Urothelium cell line (cell line): ENCODE measurements at regions not wholly inside any gene's neighbourhood (a gene's known extent, or its start where the extent isn't known, plus 50 kb on each side); places are given as distances from the start of the nearest gene placed in this dataset.

Source experiments
- DNase-seq: peaks from one replicate; pipeline ENCODE4 v3.0.0; 2011; ENCODE audit warnings: low spot score, mixed read lengths
- FAIRE-seq: peaks from 2 replicates; lab custom pipeline; 2011; peaks lifted over from hg19 to GRCh38; lab: Jason Lieb, UNC

DNA sequence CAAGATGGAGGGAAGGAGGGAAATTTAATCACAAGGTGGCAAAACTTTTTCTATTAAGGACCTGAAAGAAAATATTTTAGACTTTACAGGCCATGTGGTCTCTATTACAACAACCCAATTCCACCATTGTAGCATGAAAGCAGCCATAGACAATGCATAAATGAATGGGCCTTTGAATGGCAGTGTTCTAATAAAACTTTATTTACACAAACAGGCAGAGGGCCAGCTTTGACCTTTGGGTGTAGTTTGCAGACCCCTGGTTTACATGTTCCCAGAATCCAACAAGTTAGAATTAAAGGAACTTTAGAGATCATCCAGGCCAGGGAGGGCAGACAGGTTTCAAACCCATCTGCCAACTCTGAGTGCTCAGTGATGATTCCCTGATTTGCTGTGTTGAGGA is 95.2 kb downstream of the BANF2 start:
- FAIRE-seq (no peak), DNase-seq (no peak)

DNA sequence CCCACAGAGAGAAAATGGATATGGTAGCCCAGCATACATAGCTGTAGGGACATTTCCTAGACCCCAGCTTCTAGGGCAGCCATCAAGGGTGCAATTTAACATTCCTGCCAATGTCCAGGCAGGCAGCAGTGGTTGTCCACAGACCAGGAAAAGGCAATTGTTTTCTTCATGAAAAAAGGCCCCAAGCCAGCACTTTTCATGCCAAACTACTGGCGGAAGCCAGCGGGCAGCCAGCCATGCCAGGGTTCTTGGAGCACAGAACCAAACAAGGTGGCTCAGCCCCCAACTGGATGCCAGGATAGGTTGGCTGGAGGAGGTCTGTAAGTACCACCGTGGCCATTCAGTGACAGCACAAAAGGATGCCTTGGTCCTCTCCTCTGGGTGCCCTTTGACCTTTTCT is 94.6 kb downstream of the BANF2 start:
- no peak for DNase-seq
- FAIRE-seq = no peak

DNA sequence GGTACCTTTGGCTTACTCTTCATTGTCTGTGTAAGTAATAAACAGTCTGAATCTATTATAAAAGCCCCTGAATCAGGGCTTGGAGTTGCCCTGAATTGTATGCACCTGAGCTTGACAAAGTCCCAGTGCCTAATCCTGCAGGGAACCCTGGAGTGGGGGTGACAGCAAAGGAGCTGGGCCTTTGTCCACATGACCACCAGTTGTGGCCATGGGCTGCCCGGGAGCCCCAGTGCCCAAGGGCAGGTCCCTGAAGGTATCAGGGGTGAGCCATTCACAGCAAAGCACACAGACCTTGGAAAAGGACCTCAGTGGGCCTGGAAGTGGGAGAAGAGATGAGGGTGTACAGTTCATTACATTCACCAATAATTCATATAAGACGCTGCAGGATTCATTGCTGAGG is 94.2 kb downstream of the BANF2 start:
- no peak for DNase-seq
- no peak for FAIRE-seq

DNA sequence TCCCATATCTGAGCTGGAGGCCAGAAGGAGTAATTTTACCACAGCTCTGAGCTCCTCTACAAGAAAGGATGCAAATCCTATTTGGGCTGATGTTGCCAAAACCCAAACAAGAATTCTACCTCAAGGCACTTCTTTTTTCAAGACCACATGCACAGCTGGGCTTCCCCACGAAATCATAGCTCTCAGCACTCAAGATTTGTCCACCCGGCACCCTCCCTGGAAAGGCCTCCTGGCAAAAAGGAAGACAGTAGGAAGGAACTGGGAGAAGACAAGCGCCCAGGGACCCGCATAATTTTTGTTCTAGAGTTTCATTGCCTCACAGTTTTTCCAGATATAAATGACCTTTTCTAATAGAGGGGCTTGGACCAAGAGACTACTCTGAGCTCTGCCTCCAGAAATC is 90.5 kb downstream of the BANF2 start:
- no peak for FAIRE-seq

DNA sequence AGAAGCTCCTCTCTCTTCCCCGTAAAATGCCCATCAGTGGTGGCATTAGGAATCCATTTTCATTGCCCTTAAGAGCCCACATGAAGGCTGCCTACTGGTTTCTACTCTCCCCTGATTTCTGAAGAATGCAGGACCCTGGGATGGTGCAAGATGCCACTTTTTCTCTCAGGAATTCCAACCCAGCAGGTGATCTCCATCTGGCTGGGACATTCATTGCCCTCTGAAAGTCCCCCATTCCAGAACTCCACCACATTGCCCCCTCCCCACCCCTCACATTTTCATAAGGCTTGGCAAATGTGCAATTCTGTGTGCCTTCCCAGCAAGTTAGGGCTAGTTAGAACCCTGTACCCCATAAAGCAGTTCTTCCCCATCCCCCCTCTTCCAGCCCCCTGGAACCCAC is 88.0 kb downstream of the BANF2 start:
- FAIRE-seq (no peak), DNase-seq (no peak)

More for the DNA sequence above, 90.5 kb downstream of the BANF2 start:
- no peak for DNase-seq

DNA sequence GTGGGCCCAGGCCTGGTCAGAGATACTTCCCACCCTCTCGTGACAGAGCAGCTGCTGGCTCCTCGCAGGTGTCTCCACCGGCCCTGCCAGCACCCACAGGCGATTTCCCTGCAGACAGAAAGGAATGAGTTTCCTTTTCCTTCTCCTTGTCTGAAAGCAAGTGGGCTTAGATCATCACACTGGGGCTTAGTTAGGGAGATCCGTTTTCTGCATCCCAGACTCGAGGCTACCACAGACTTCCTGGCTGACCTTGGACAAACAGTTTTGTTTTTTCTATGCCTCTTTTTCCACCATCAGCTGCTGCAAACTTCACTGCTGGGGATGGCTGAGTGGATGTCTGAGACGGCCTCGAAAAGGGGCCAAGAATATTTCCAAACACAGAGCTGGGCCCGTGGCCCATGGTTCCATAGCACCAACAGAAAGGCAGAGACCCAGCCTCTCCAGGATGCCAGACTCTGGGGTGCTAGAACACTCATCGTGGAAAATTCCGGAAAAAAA is 86.5 kb downstream of the BANF2 start:
- FAIRE-seq (no peak), DNase-seq (no peak)
